GM12878 (cell line): ENCODE measurements at regions not wholly inside any gene's neighbourhood (a gene's known extent, or its start where the extent isn't known, plus 50 kb on each side); places are given as distances from the start of the nearest gene placed in this dataset.

ENCODE experiments used
- ATAC-seq: fragments of 200-7000 bp; cut with Tn5 transposase; 3 replicates; pipeline ENCODE4 v1.9.1; 2020; ENCODE audit warnings: mild to moderate bottlenecking, moderate library complexity
- BruUV-seq: library from RNA; stranded (reverse); fragments of 400-500 nt; replicated peaks from 2 replicates; lab custom pipeline; 2021; lab: Mats Ljungman, UMichigan
- CTCF ChIA-PET: fragments of 300-600 bp; sonication (Branson Sonifier 250); formaldehyde crosslinking; extraction: SDS; loops from one replicate; lab custom pipeline; 2021; ENCODE audit warnings: inconsistent platforms; lab: Yijun Ruan, JAX
- POLR2A ChIA-PET: fragments of 350-600 bp; formaldehyde crosslinking; extraction: SDS; loops from one replicate; lab custom pipeline; 2021; ENCODE audit warnings: inconsistent platforms; lab: Charles Lee
- RAD21 ChIA-PET: fragments of 300-600 bp; sonication (Branson Sonifier 250); formaldehyde crosslinking; loops from one replicate; lab custom pipeline; 2023; ENCODE audit warnings: antibody characterized with exemption; ENCODE audit not compliant: unreplicated experiment; lab: Charles Lee
- SMC1A ChIA-PET: fragments of 300-600 bp; sonication (Branson Sonifier 250); formaldehyde crosslinking; loops from one replicate; lab custom pipeline; 2023; ENCODE audit not compliant: unreplicated experiment, uncharacterized antibody; lab: Charles Lee
- DNase-seq: peaks from one replicate; pipeline ENCODE4 v3.0.0-alpha.2; 2011; ENCODE audit warnings: low read depth, low spot score
- FAIRE-seq: peaks from 3 replicates; lab custom pipeline; 2011; peaks lifted over from hg19 to GRCh38; lab: Jason Lieb, UNC
- H2AFZ ChIP-seq: 2 replicates; pipeline ENCODE4 v1.6.0; 2011; ENCODE audit warnings: low read depth, low read length, control low read depth; ENCODE audit not compliant: control insufficient read depth
- H3K27ac ChIP-seq: 2 replicates; pipeline ENCODE4 v1.5.1; 2011; ENCODE audit warnings: control low read depth; ENCODE audit not compliant: control insufficient read depth, insufficient read depth
- H3K27me3 ChIP-seq, 2 experiments: replicated peaks in 1 of 2; 2 replicates each; pipeline versions ENCODE4 v1.6.0 to v1.6.1; 2011; ENCODE audit warnings: low read length in 1 of 2; ENCODE audit not compliant: control insufficient read depth in 2 of 2, insufficient read depth in 2 of 2
- H3K36me3 ChIP-seq, 2 experiments: 2 replicates each; pipeline ENCODE4 v1.5.1; 2011; ENCODE audit warnings: low read length in 1 of 2; ENCODE audit not compliant: control insufficient read depth in 2 of 2, insufficient read depth in 2 of 2
- H3K4me1 ChIP-seq: 2 replicates; pipeline ENCODE4 v1.6.1; 2011; ENCODE audit warnings: mild to moderate bottlenecking, low read length, moderate library complexity, mixed read lengths; ENCODE audit not compliant: control insufficient read depth, insufficient read depth
- H3K4me2 ChIP-seq: 2 replicates; pipeline ENCODE4 v1.6.0; 2011; ENCODE audit warnings: control low read depth; ENCODE audit not compliant: control insufficient read depth, insufficient read depth
- H3K4me3 ChIP-seq: fragments of 200-600 bp; sonication (generic); 2 replicates; pipeline ENCODE4 v1.5.1; 2016
- H3K79me2 ChIP-seq: 2 replicates; pipeline ENCODE4 v1.6.0; 2011; ENCODE audit warnings: low read length; ENCODE audit not compliant: control insufficient read depth, insufficient read depth
- H3K9ac ChIP-seq: 2 replicates; pipeline ENCODE4 v1.8.0; 2011; ENCODE audit warnings: low read length, control low read depth, mixed read lengths; ENCODE audit not compliant: control insufficient read depth, insufficient read depth
- H3K9me3 ChIP-seq: replicated peaks from 3 replicates; pipeline ENCODE4 v1.5.1; 2011; ENCODE audit warnings: mild to moderate bottlenecking, low read length; ENCODE audit not compliant: control insufficient read depth, insufficient read depth
- H4K20me1 ChIP-seq: 2 replicates; pipeline ENCODE4 v1.6.0; 2011; ENCODE audit not compliant: control insufficient read depth, insufficient read depth
- CHD2 ChIP-seq: IDR thresholded peaks from 2 replicates; pipeline ENCODE4 v1.6.1; 2011; ENCODE audit warnings: low read depth, low read length, improper control_type of control experiment, borderline replicate concordance
- CREB1 ChIP-seq: IDR thresholded peaks from 2 replicates; pipeline ENCODE4 v1.6.1; 2012; ENCODE audit warnings: low read depth, mild to moderate bottlenecking, inconsistent platforms
- ETV6 ChIP-seq, 2 experiments: fragments of 450-650 bp in 1 of 2; IDR thresholded peaks in 1 of 2; conservative IDR thresholded peaks in 1 of 2; 2 replicates each; pipeline ENCODE4 v1.6.1; 2014; ENCODE audit warnings: antibody characterized with exemption in 1 of 2, borderline replicate concordance in 1 of 2, low read depth in 1 of 2, mild to moderate bottlenecking in 1 of 2, moderate library complexity in 1 of 2
- HDGF ChIP-seq: fragments of 450-650 bp; IDR thresholded peaks from 2 replicates; pipeline ENCODE4 v1.6.1; 2016; ENCODE audit warnings: antibody characterized with exemption
- JUND ChIP-seq: IDR thresholded peaks from 2 replicates; pipeline ENCODE4 v1.6.1; 2012; ENCODE audit warnings: low read depth, mild to moderate bottlenecking, low read length, improper control_type of control experiment, moderate library complexity
- NBN ChIP-seq: fragments of 450-650 bp; IDR thresholded peaks from 2 replicates; pipeline ENCODE4 v1.6.1; 2016
- NFXL1 ChIP-seq: fragments of 450-650 bp; IDR thresholded peaks from 2 replicates; pipeline ENCODE4 v1.6.1; 2017; ENCODE audit warnings: antibody characterized with exemption, mild to moderate bottlenecking, borderline replicate concordance
- POLR2AphosphoS2 ChIP-seq: IDR thresholded peaks from 2 replicates; pipeline ENCODE4 v1.6.1; 2011; ENCODE audit warnings: low read depth, mild to moderate bottlenecking, low read length, improper control_type of control experiment, moderate library complexity
- RAD51 ChIP-seq: fragments of 450-650 bp; IDR thresholded peaks from 2 replicates; pipeline ENCODE4 v1.6.1; 2016; ENCODE audit warnings: moderate library complexity, mild to moderate bottlenecking, inconsistent platforms
- SMAD5 ChIP-seq: IDR thresholded peaks from 2 replicates; pipeline ENCODE4 v1.6.1; 2016; ENCODE audit warnings: antibody characterized with exemption, low read depth
- SMARCA5 ChIP-seq: fragments of 450-650 bp; IDR thresholded peaks from 2 replicates; pipeline ENCODE4 v1.6.1; 2017; ENCODE audit warnings: mild to moderate bottlenecking
- SREBF1 ChIP-seq: IDR thresholded peaks from 2 replicates; pipeline ENCODE4 v1.6.1; 2012; ENCODE audit warnings: mild to moderate bottlenecking, low read length
- WRNIP1 ChIP-seq: IDR thresholded peaks from 2 replicates; pipeline ENCODE4 v1.6.1; 2011; ENCODE audit warnings: low read depth, low read length, improper control_type of control experiment, borderline replicate concordance
- WGBS: methylation state at CpG from one replicate; pipeline ENCODE4 v1.1.6; 2016; ENCODE audit warnings: low lambda C conversion rate; ENCODE audit not compliant: insufficient replicate concordance, insufficient coverage; ENCODE audit errors: missing lambda C conversion rate; 5-methylcytosine and 5-hydroxymethylcytosine counted together
- in situ Hi-C: fragments of 300-500 bp; cut with MboI; formaldehyde crosslinking; loops from 9 replicates; pipeline ENCODE4 v1.14.3; 2018; ENCODE audit warnings: mixed read lengths
- intact Hi-C: fragments of 100-400 bp; cut with micrococcal nuclease; formaldehyde crosslinking; loops from one replicate; pipeline ENCODE4 v1.14.2; 2022; ENCODE audit not compliant: unreplicated experiment
- TF ChIP-seq, protein P1 (sequence below): IDR thresholded peaks from 2 replicates; pipeline ENCODE4 v1.6.1; 2012; ENCODE audit warnings: low read length, inconsistent platforms
- TF ChIP-seq, protein P2 (sequence below): fragments of 450-650 bp; formaldehyde crosslinking; IDR thresholded peaks from 2 replicates; pipeline ENCODE4 v1.5.0; 2022; ENCODE audit warnings: mild to moderate bottlenecking, missing genetic modification characterization
- TF ChIP-seq, protein P3 (sequence below): fragments of 450-650 bp; IDR thresholded peaks from 2 replicates; pipeline ENCODE4 v1.6.1; 2017; ENCODE audit warnings: low read depth, mild to moderate bottlenecking, moderate library complexity
- TF ChIP-seq, protein P4 (sequence below), 3 experiments: IDR thresholded peaks in 2 of 3; conservative IDR thresholded peaks in 1 of 3; 2 replicates each; pipeline ENCODE4 v1.5.1; 2011; ENCODE audit warnings: low read depth in 3 of 3, low read length in 3 of 3, mild to moderate bottlenecking in 3 of 3, control low read depth in 2 of 3, moderate library complexity in 2 of 3, inconsistent platforms in 1 of 3, mixed read lengths in 1 of 3; ENCODE audit not compliant: control insufficient read depth in 2 of 3, insufficient read depth in 1 of 3; ENCODE audit errors: extremely low read depth in 1 of 3

DNA sequence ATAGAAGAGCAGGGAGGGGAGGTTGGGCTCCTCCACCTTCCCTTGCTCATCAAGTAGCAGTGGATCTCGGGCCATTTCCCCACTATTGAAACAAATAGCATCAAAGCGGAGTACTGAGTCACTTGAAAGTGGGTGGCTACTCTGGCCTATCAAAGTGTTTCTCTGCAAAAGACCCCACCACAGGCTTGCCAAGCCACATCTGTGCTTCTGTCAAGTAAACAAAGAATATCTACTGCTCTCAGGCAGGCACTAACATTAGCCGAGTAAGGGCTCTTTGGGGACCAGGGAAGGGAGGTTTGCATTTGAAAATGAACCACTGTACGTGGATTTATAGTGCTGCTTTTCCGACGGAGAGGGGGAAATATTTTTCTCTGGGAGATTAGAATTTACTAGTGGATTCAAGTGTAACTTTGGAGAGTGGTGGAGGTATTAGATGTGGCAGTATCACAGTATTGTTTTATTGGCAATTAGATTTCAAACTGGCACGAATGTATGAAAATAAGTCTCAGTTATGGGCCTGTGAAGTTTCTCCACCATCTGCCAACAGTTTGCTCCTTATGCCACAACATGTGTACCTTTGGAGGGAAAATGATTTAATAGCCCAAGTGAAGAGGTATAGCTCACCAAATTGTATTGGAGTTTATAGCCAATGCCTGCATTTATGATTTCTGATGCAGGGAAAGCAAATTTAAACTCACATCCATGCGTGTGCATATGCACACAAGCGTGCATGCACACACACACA, 97.5 kb downstream of the RPS24 start:
- ChIA-PET SMC1A (no interaction called here), RAD21 (no interaction called here), CTCF (no interaction called here), POLR2A (no interaction called here)
- Histone ChIP-seq H3K4me2 (no peak overlapping the region), H3K36me3 (no peaks in the 10 kb centered on the region), H3K9me3 (no peaks in the 10 kb centered on the region), H3K4me1 (no peaks in the 10 kb centered on the region), H2AFZ (no peak overlapping the region), H3K27ac (no peak overlapping the region), H3K4me3 (no peak overlapping the region), H3K9ac (no peak overlapping the region), H4K20me1 (no peaks in the 10 kb centered on the region), H3K79me2 (no peaks in the 10 kb centered on the region), H3K27me3 (no peaks in the 10 kb centered on the region)
- intact Hi-C loops (no loop called here), in situ Hi-C loops (no loop called here)
- BruUV-seq: no TSS peak
- no peak for FAIRE-seq
- no peak for DNase-seq
- WGBS: 14% methylated on average over 9 of the region's 9 CpGs
- ATAC-seq: no peak
- TF ChIP-seq, protein P1, sequence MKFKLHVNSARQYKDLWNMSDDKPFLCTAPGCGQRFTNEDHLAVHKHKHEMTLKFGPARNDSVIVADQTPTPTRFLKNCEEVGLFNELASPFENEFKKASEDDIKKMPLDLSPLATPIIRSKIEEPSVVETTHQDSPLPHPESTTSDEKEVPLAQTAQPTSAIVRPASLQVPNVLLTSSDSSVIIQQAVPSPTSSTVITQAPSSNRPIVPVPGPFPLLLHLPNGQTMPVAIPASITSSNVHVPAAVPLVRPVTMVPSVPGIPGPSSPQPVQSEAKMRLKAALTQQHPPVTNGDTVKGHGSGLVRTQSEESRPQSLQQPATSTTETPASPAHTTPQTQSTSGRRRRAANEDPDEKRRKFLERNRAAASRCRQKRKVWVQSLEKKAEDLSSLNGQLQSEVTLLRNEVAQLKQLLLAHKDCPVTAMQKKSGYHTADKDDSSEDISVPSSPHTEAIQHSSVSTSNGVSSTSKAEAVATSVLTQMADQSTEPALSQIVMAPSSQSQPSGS: no peak
- TF ChIP-seq, protein P2, sequence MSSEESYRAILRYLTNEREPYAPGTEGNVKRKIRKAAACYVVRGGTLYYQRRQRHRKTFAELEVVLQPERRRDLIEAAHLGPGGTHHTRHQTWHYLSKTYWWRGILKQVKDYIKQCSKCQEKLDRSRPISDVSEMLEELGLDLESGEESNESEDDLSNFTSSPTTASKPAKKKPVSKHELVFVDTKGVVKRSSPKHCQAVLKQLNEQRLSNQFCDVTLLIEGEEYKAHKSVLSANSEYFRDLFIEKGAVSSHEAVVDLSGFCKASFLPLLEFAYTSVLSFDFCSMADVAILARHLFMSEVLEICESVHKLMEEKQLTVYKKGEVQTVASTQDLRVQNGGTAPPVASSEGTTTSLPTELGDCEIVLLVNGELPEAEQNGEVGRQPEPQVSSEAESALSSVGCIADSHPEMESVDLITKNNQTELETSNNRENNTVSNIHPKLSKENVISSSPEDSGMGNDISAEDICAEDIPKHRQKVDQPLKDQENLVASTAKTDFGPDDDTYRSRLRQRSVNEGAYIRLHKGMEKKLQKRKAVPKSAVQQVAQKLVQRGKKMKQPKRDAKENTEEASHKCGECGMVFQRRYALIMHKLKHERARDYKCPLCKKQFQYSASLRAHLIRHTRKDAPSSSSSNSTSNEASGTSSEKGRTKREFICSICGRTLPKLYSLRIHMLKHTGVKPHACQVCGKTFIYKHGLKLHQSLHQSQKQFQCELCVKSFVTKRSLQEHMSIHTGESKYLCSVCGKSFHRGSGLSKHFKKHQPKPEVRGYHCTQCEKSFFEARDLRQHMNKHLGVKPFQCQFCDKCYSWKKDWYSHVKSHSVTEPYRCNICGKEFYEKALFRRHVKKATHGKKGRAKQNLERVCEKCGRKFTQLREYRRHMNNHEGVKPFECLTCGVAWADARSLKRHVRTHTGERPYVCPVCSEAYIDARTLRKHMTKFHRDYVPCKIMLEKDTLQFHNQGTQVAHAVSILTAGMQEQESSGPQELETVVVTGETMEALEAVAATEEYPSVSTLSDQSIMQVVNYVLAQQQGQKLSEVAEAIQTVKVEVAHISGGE (CRISPR knock-in tag): no peak
- TF ChIP-seq HDGF: no peak
- TF ChIP-seq SMARCA5: no peak
- TF ChIP-seq RAD51: no peak
- TF ChIP-seq ETV6 (conservative IDR thresholded peaks at IDR 0.05 in 1 of 2, IDR thresholded peaks at IDR 0.05 in 1 of 2; ENCODE audit: borderline replicate concordance in 1 of 2, low read depth in 1 of 2): no peak
- no peak for TF ChIP-seq CHD2
- TF ChIP-seq JUND: no peak
- no peak for TF ChIP-seq POLR2AphosphoS2
- no peak for TF ChIP-seq CREB1
- TF ChIP-seq SREBF1: no peak
- TF ChIP-seq, protein P3, sequence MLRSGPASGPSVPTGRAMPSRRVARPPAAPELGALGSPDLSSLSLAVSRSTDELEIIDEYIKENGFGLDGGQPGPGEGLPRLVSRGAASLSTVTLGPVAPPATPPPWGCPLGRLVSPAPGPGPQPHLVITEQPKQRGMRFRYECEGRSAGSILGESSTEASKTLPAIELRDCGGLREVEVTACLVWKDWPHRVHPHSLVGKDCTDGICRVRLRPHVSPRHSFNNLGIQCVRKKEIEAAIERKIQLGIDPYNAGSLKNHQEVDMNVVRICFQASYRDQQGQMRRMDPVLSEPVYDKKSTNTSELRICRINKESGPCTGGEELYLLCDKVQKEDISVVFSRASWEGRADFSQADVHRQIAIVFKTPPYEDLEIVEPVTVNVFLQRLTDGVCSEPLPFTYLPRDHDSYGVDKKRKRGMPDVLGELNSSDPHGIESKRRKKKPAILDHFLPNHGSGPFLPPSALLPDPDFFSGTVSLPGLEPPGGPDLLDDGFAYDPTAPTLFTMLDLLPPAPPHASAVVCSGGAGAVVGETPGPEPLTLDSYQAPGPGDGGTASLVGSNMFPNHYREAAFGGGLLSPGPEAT: no peak
- no peak for TF ChIP-seq SMAD5
- TF ChIP-seq, protein P4, sequence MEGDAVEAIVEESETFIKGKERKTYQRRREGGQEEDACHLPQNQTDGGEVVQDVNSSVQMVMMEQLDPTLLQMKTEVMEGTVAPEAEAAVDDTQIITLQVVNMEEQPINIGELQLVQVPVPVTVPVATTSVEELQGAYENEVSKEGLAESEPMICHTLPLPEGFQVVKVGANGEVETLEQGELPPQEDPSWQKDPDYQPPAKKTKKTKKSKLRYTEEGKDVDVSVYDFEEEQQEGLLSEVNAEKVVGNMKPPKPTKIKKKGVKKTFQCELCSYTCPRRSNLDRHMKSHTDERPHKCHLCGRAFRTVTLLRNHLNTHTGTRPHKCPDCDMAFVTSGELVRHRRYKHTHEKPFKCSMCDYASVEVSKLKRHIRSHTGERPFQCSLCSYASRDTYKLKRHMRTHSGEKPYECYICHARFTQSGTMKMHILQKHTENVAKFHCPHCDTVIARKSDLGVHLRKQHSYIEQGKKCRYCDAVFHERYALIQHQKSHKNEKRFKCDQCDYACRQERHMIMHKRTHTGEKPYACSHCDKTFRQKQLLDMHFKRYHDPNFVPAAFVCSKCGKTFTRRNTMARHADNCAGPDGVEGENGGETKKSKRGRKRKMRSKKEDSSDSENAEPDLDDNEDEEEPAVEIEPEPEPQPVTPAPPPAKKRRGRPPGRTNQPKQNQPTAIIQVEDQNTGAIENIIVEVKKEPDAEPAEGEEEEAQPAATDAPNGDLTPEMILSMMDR (IDR thresholded peaks at IDR 0.05 in 2 of 3, conservative IDR thresholded peaks at IDR 0.05 in 1 of 3; ENCODE audit: control insufficient read depth in 2 of 3, extremely low read depth in 1 of 3, insufficient read depth in 1 of 3, low read depth in 3 of 3, low read length in 3 of 3): no peak
- no peak for TF ChIP-seq NBN
- no peak for TF ChIP-seq WRNIP1
- TF ChIP-seq NFXL1: no peak
